PC-3 (cell line): ENCODE measurements at regions not wholly inside any gene's neighbourhood (a gene's known extent, or its start where the extent isn't known, plus 50 kb on each side); places are given as distances from the start of the nearest gene placed in this dataset.

Experiments used
- ATAC-seq: fragments of 200-7000 bp; cut with Tn5 transposase; 2 replicates; pipeline ENCODE4 v1.9.1; 2020; ENCODE audit warnings: mild to moderate bottlenecking, moderate library complexity
- BruUV-seq: library from RNA; stranded (reverse); fragments of 400-500 nt; replicated peaks from 2 replicates; lab custom pipeline; 2021; lab: Mats Ljungman, UMichigan
- CTCF ChIA-PET: fragments of 300-600 bp; sonication (Branson Sonifier 250); formaldehyde crosslinking; loops from one replicate; lab custom pipeline; 2022; ENCODE audit warnings: antibody characterized with exemption; lab: Charles Lee
- POLR2A ChIA-PET: fragments of 300-600 bp; sonication (Branson Sonifier 250); formaldehyde crosslinking; loops from one replicate; lab custom pipeline; 2022; ENCODE audit warnings: antibody characterized with exemption; ENCODE audit not compliant: unreplicated experiment; lab: Charles Lee
- DNase-seq: peaks from one replicate; pipeline ENCODE4 v3.0.0-alpha.2; 2015
- H2AFZ ChIP-seq: fragments of 300-600 bp; sonication (generic); 2 replicates; pipeline ENCODE4 v1.6.0; 2016; ENCODE audit warnings: antibody characterized with exemption, low read length
- H3F3A ChIP-seq: fragments of 300-600 bp; sonication (generic); one replicate; pipeline ENCODE4 v1.6.0; 2017; ENCODE audit warnings: antibody characterized with exemption, low read length, control low read depth, mild to moderate bottlenecking; ENCODE audit not compliant: unreplicated experiment
- H3K27ac ChIP-seq: fragments of 300-600 bp; sonication (generic); 2 replicates; pipeline ENCODE4 v1.5.1; 2016; ENCODE audit warnings: mild to moderate bottlenecking, low read length
- H3K27me3 ChIP-seq: fragments of 300-600 bp; sonication (generic); 2 replicates; pipeline ENCODE4 v1.6.1; 2016; ENCODE audit warnings: low read length, mixed read lengths
- H3K36me3 ChIP-seq: fragments of 300-600 bp; sonication (generic); 2 replicates; pipeline ENCODE4 v1.6.1; 2016; ENCODE audit warnings: low read depth, mixed run types, low read length, mixed read lengths
- H3K4me1 ChIP-seq: fragments of 300-600 bp; sonication (generic); 2 replicates; pipeline ENCODE4 v1.5.1; 2016; ENCODE audit warnings: low read length; ENCODE audit not compliant: insufficient read depth
- H3K4me2 ChIP-seq: fragments of 300-600 bp; sonication (generic); 2 replicates; pipeline ENCODE4 v1.6.0; 2016; ENCODE audit warnings: low read length
- H3K4me3 ChIP-seq: fragments of 300-600 bp; sonication (generic); 2 replicates; pipeline ENCODE4 v1.5.1; 2016; ENCODE audit warnings: mild to moderate bottlenecking, low read length, mixed read lengths
- H3K79me2 ChIP-seq: fragments of 300-600 bp; sonication (generic); 2 replicates; pipeline ENCODE4 v1.6.1; 2017; ENCODE audit warnings: low read length, mixed read lengths
- H3K9ac ChIP-seq: fragments of 300-600 bp; sonication (generic); 2 replicates; pipeline ENCODE4 v1.6.0; 2016; ENCODE audit warnings: mild to moderate bottlenecking, low read length
- H3K9me2 ChIP-seq: fragments of 300-600 bp; sonication (generic); replicated peaks from 2 replicates; pipeline ENCODE4 v1.6.1; 2016; ENCODE audit warnings: mixed run types, low read length, mixed read lengths
- H3K9me3 ChIP-seq: fragments of 300-600 bp; sonication (generic); 2 replicates; pipeline ENCODE4 v1.6.1; 2016; ENCODE audit warnings: low read length, mixed read lengths
- H4K20me1 ChIP-seq: fragments of 300-600 bp; sonication (generic); 2 replicates; pipeline ENCODE4 v1.6.1; 2016; ENCODE audit warnings: low read length, mixed read lengths
- EZH2 ChIP-seq: fragments of 300-600 bp; sonication (generic); IDR thresholded peaks from one replicate; pipeline ENCODE4 v1.6.1; 2017; ENCODE audit warnings: antibody characterized with exemption, mild to moderate bottlenecking, low read length; ENCODE audit not compliant: unreplicated experiment
- EZH2phosphoT487 ChIP-seq: fragments of 300-600 bp; sonication (generic); IDR thresholded peaks from 2 replicates; pipeline ENCODE4 v1.6.1; 2018; ENCODE audit warnings: mild to moderate bottlenecking, antibody characterized with exemption, low read length, borderline replicate concordance
- intact Hi-C: fragments of 100-400 bp; cut with micrococcal nuclease; formaldehyde crosslinking; loops from 2 replicates; pipeline ENCODE4 v1.9.0; 2023
- TF ChIP-seq, protein P1 (sequence below): fragments of 300-600 bp; sonication (generic); conservative IDR thresholded peaks from 2 replicates; pipeline ENCODE4 v1.5.1; 2017; ENCODE audit warnings: antibody characterized with exemption, low read depth, mild to moderate bottlenecking, low read length

GRCh38 chr9:79980432-79980831 lies 408.7 kb downstream of the TLE4 start:
- Histone ChIP-seq H3K4me1 (no peaks in the 10 kb centered on the region), H3K4me3 (no peak overlapping the region), H3K9me2 (no peaks in the 10 kb centered on the region), H3K36me3 (no peaks in the 10 kb centered on the region), H4K20me1 (no peaks in the 10 kb centered on the region), H3F3A (no peaks in the 10 kb centered on the region), H3K27ac (no peak overlapping the region), H3K79me2 (no peaks in the 10 kb centered on the region), H3K4me2 (no peak overlapping the region), H3K9me3 (no peaks in the 10 kb centered on the region), H3K27me3 (peaks cover 46% of the 10 kb centered on the region), H3K9ac (no peak overlapping the region), H2AFZ (no peak overlapping the region)
- ATAC-seq (no peak), DNase-seq (no peak)
- BruUV-seq = no TSS peak
- ChIA-PET POLR2A (no interaction called here), CTCF (no interaction called here)
- intact Hi-C loops = no loop called here
- no peak for TF ChIP-seq EZH2phosphoT487
- no peak for TF ChIP-seq EZH2
- TF ChIP-seq, protein P1, sequence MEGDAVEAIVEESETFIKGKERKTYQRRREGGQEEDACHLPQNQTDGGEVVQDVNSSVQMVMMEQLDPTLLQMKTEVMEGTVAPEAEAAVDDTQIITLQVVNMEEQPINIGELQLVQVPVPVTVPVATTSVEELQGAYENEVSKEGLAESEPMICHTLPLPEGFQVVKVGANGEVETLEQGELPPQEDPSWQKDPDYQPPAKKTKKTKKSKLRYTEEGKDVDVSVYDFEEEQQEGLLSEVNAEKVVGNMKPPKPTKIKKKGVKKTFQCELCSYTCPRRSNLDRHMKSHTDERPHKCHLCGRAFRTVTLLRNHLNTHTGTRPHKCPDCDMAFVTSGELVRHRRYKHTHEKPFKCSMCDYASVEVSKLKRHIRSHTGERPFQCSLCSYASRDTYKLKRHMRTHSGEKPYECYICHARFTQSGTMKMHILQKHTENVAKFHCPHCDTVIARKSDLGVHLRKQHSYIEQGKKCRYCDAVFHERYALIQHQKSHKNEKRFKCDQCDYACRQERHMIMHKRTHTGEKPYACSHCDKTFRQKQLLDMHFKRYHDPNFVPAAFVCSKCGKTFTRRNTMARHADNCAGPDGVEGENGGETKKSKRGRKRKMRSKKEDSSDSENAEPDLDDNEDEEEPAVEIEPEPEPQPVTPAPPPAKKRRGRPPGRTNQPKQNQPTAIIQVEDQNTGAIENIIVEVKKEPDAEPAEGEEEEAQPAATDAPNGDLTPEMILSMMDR = no peak

GRCh38 chr9:79977510-79978197 lies 405.9 kb downstream of the TLE4 start:
- no peaks in the 10 kb centered on the region for H3K36me3 ChIP-seq
- H3K9me2 ChIP-seq = no peaks in the 10 kb centered on the region
- intact Hi-C loops = no loop called here
- H3K4me2 ChIP-seq = no peak overlapping the region
- H3K4me3 ChIP-seq = no peak overlapping the region
- no peak overlapping the region for H3K27ac ChIP-seq
- ATAC-seq (no peak), DNase-seq (no peak)
- ChIA-PET POLR2A (no interaction called here), CTCF (no interaction called here)
- no peaks in the 10 kb centered on the region for H3F3A ChIP-seq
- H3K9ac ChIP-seq = no peak overlapping the region
- H2AFZ ChIP-seq = no peak overlapping the region
- peaks cover 54% of the 10 kb centered on the region for H3K27me3 ChIP-seq
- no peak for TF ChIP-seq EZH2phosphoT487
- TF ChIP-seq, protein P1 = no peak
- no peak for TF ChIP-seq EZH2
- no peaks in the 10 kb centered on the region for H3K9me3 ChIP-seq
- H3K4me1 ChIP-seq = no peaks in the 10 kb centered on the region
- no TSS peak for BruUV-seq
- H3K79me2 ChIP-seq = no peaks in the 10 kb centered on the region
- no peaks in the 10 kb centered on the region for H4K20me1 ChIP-seq

GRCh38 chr9:79977074-79977435 lies 405.3 kb downstream of the TLE4 start:
- BruUV-seq = no TSS peak
- Histone ChIP-seq H4K20me1 (no peaks in the 10 kb centered on the region), H3K4me1 (no peaks in the 10 kb centered on the region), H3K36me3 (no peaks in the 10 kb centered on the region), H3K27ac (no peak overlapping the region), H3K9me3 (no peaks in the 10 kb centered on the region), H3K79me2 (no peaks in the 10 kb centered on the region), H2AFZ (no peak overlapping the region), H3F3A (no peaks in the 10 kb centered on the region), H3K9me2 (no peaks in the 10 kb centered on the region), H3K9ac (no peak overlapping the region), H3K4me2 (no peak overlapping the region), H3K4me3 (no peak overlapping the region), H3K27me3 (peaks cover 54% of the 10 kb centered on the region)
- POLR2A ChIA-PET = no interaction called here
- intact Hi-C loops = no loop called here
- TF ChIP-seq EZH2 = no peak
- no peak for TF ChIP-seq EZH2phosphoT487
- TF ChIP-seq, protein P1 = no peak
- CTCF ChIA-PET = no interaction called here
- DNase-seq = no peak
- ATAC-seq = no peak
